ENCODE measurements at regions not wholly inside any gene's neighbourhood (a gene's known extent, or its start where the extent isn't known, plus 50 kb on each side); places are given as distances from the start of the nearest gene placed in this dataset.

GRCh38 chr6:50899306-50899870 is 80.7 kb downstream of the TFAP2B start:
- ChIA-PET POLR2A (no interaction called here), CTCF (no interaction called here)
- Histone ChIP-seq H3K36me3 (ENCODE audit: control insufficient read depth in 2 of 2, insufficient read depth in 1 of 2, low read length in 2 of 2) (no peaks in the 10 kb centered on the region), H3K9me3 (ENCODE audit: control insufficient read depth, insufficient read depth, low read depth, low read length) (no peaks in the 10 kb centered on the region), H3K4me3 (ENCODE audit: low read depth, low read length) (no peak overlapping the region), H3K4me1 (ENCODE audit: control insufficient read depth, insufficient read depth, low read length) (no peaks in the 10 kb centered on the region), H3K27ac (ENCODE audit: extremely low read depth, low read depth, low read length) (no peak overlapping the region)
- no peak for TF ChIP-seq ZNF16 (tag by site-specific recombination; IDR thresholded peaks at IDR 0.05; ENCODE audit: low read depth)
- TF ChIP-seq ZNF335 (tag by site-specific recombination; conservative IDR thresholded peaks at IDR 0.05), result no peak

GRCh38 chr6:50902260-50902659 is 83.6 kb downstream of the TFAP2B start:
- no peaks in the 10 kb centered on the region for H3K36me3 ChIP-seq (ENCODE audit: control insufficient read depth in 2 of 2, insufficient read depth in 1 of 2, low read length in 2 of 2)
- ChIA-PET POLR2A (no interaction called here), CTCF (no interaction called here)
- H3K9me3 ChIP-seq (ENCODE audit: control insufficient read depth, insufficient read depth, low read depth, low read length), result no peaks in the 10 kb centered on the region
- H3K4me3 ChIP-seq (ENCODE audit: low read depth, low read length), result no peak overlapping the region
- TF ChIP-seq ZNF704 (tag by site-specific recombination; IDR thresholded peaks at IDR 0.05) (no peak), ZNF48 (tag by site-specific recombination; IDR thresholded peaks at IDR 0.05) (no peak), ZNF610 (tag by site-specific recombination; IDR thresholded peaks at IDR 0.05; ENCODE audit: borderline replicate concordance) (no peak), ZBTB8A (tag by site-specific recombination; IDR thresholded peaks at IDR 0.05) (no peak), ZNF488 (tag by site-specific recombination; IDR thresholded peaks at IDR 0.05) (no peak), ZNF571 (tag by site-specific recombination; IDR thresholded peaks at IDR 0.05) (no peak), ZBTB1 (tag by site-specific recombination; IDR thresholded peaks at IDR 0.05) (no peak), ZNF621 (tag by site-specific recombination; IDR thresholded peaks at IDR 0.05) (no peak), ZNF777 (tag by site-specific recombination; IDR thresholded peaks at IDR 0.05; ENCODE audit: borderline replicate concordance) (no peak), ZNF776 (tag by site-specific recombination; IDR thresholded peaks at IDR 0.05; ENCODE audit: borderline replicate concordance) (no peak), SETDB1 (IDR thresholded peaks at IDR 0.05; ENCODE audit: insufficient read length, low read length) (no peak), ZNF274 (IDR thresholded peaks at IDR 0.05; ENCODE audit: low read length) (no peak), ZNF274 (tag by site-specific recombination; IDR thresholded peaks at IDR 0.05; ENCODE audit: borderline replicate concordance) (no peak)
- H3K27ac ChIP-seq (ENCODE audit: extremely low read depth, low read depth, low read length), result no peak overlapping the region
- no peaks in the 10 kb centered on the region for H3K4me1 ChIP-seq (ENCODE audit: control insufficient read depth, insufficient read depth, low read length)

GRCh38 chr6:50905297-50905696 is 86.6 kb downstream of the TFAP2B start:
- H3K4me1 ChIP-seq (ENCODE audit: control insufficient read depth, insufficient read depth, low read length), result no peaks in the 10 kb centered on the region
- CTCF ChIA-PET, result no interaction called here
- H3K4me3 ChIP-seq (ENCODE audit: low read depth, low read length), result no peak overlapping the region
- POLR2A ChIA-PET, result no interaction called here
- TF ChIP-seq SP2 (tag by site-specific recombination; IDR thresholded peaks at IDR 0.05) (no peak), ZNF341 (tag by site-specific recombination; IDR thresholded peaks at IDR 0.05; ENCODE audit: low read depth) (no peak), ZNF654 (tag by site-specific recombination; IDR thresholded peaks at IDR 0.05; ENCODE audit: low read depth) (no peak), INSM2 (tag by site-specific recombination; IDR thresholded peaks at IDR 0.05) (no peak), TCF7L2 (IDR thresholded peaks at IDR 0.05; ENCODE audit: borderline replicate concordance, low read depth, low read length) (no peak), MZF1 (tag by site-specific recombination; IDR thresholded peaks at IDR 0.05; ENCODE audit: borderline replicate concordance) (no peak), ZNF133 (tag by site-specific recombination; IDR thresholded peaks at IDR 0.05) (no peak)
- H3K27ac ChIP-seq (ENCODE audit: extremely low read depth, low read depth, low read length), result no peak overlapping the region
- no peaks in the 10 kb centered on the region for H3K9me3 ChIP-seq (ENCODE audit: control insufficient read depth, insufficient read depth, low read depth, low read length)
- no peaks in the 10 kb centered on the region for H3K36me3 ChIP-seq (ENCODE audit: control insufficient read depth in 2 of 2, insufficient read depth in 1 of 2, low read length in 2 of 2)

Data from HEK293 (cell line).